SK-N-SH (cell line): ENCODE measurements at regions not wholly inside any gene's neighbourhood (a gene's known extent, or its start where the extent isn't known, plus 50 kb on each side); places are given as distances from the start of the nearest gene placed in this dataset.

Experiments
- CHD2 ChIP-seq: fragments of 150-350 bp; IDR thresholded peaks from 2 replicates; pipeline ENCODE4 v1.6.1; 2018; ENCODE audit warnings: low read length; ENCODE audit not compliant: partially characterized antibody
- CTCF ChIP-seq: fragments of 200-600 bp; sonication (generic); IDR thresholded peaks from 2 replicates; pipeline ENCODE4 v1.6.1; 2017; ENCODE audit warnings: antibody characterized with exemption, mild to moderate bottlenecking, moderate library complexity
- POLR2AphosphoS5 ChIP-seq: IDR thresholded peaks from 2 replicates; pipeline ENCODE4 v1.6.1; 2012; ENCODE audit warnings: low read depth, low read length

GRCh38 chr1:5763696-5764370, 228.4 kb downstream of the NPHP4 start:
- TF ChIP-seq CHD2 (no peak), CTCF (no peak), POLR2AphosphoS5 (no peak)
